SK-N-SH treated with all-trans-retinoic acid at 6 μM for 48 hours (cell line): ENCODE measurements at regions not wholly inside any gene's neighbourhood (a gene's known extent, or its start where the extent isn't known, plus 50 kb on each side); places are given as distances from the start of the nearest gene placed in this dataset.

ENCODE experiments used
- CSDC2 ChIP-seq: fragments of 250-450 bp; sonication (Bioruptor Pico); IDR thresholded peaks from 2 replicates; pipeline ENCODE4 v1.5.0; 2020; ENCODE audit warnings: mild to moderate bottlenecking, moderate library complexity
- GLIS3 ChIP-seq: fragments of 250-450 bp; sonication (Bioruptor Pico); IDR thresholded peaks from 2 replicates; pipeline ENCODE4 v1.5.0; 2020; ENCODE audit warnings: mild to moderate bottlenecking, moderate library complexity
- POU6F1 ChIP-seq: fragments of 250-450 bp; sonication (Bioruptor Pico); IDR thresholded peaks from 2 replicates; pipeline ENCODE4 v1.8.0; 2021; ENCODE audit warnings: low read depth, mild to moderate bottlenecking, moderate library complexity, borderline replicate concordance
- SNAI2 ChIP-seq: fragments of 250-450 bp; sonication (Bioruptor Pico); IDR thresholded peaks from 2 replicates; pipeline ENCODE4 v1.5.0; 2020; ENCODE audit warnings: mild to moderate bottlenecking, moderate library complexity
- TCF4 ChIP-seq: fragments of 250-450 bp; sonication (Bioruptor Pico); IDR thresholded peaks from 2 replicates; pipeline ENCODE4 v1.8.0; 2021; ENCODE audit warnings: mild to moderate bottlenecking, moderate library complexity, borderline replicate concordance
- ZNF565 ChIP-seq: fragments of 450-650 bp; formaldehyde crosslinking; conservative IDR thresholded peaks from 2 replicates; pipeline ENCODE4 v1.5.0; 2020; ENCODE audit warnings: low read depth, mild to moderate bottlenecking, moderate library complexity

DNA sequence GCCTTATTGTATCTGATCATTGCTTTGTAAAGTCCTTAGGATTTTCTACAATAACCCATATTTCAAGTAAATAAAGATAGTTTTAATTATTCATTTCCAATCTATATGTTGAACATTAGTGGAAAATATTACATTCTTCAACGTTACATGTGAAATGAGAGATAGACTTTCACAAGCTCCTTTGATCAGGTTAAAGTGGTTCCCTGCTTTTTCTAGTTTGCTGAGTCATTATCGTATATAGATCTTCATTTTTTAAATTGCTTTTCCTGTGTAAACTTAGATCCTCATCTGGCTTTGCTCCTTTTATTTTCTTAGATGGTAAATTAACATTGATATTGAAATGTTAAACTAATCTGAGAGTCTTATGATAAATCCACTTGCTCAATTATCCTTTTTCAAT lies 599.0 kb downstream of the TRAM1L1 start:
- TF ChIP-seq CSDC2 (CRISPR knock-in tag) = no peak
- TF ChIP-seq TCF4 (CRISPR knock-in tag) = no peak
- TF ChIP-seq GLIS3 = no peak
- no peak for TF ChIP-seq SNAI2 (CRISPR knock-in tag)
- no peak for TF ChIP-seq POU6F1 (CRISPR knock-in tag)
- no peak for TF ChIP-seq ZNF565 (CRISPR knock-in tag)
